Activated T-cell treated with anti-CD3 and anti-CD28 coated beads, Interleukin-2, amount 50 U/mL, for 4 hours (primary cell): ENCODE measurements at regions not wholly inside any gene's neighbourhood (a gene's known extent, or its start where the extent isn't known, plus 50 kb on each side); places are given as distances from the start of the nearest gene placed in this dataset.
"Not testable (repeated sequence)": the region's sequence is repeated elsewhere in the genome, so short reads cannot be mapped to it uniquely, and the experiment has no call there.

Source experiments
- ATAC-seq, 2 donors: fragments of 200-7000 bp; cut with Tn5 transposase; one replicate each; pipeline ENCODE4 v1.10.0; 2021
- DNase-seq: peaks from one replicate; pipeline ENCODE4 v3.0.0-alpha.2; 2020
- H3K27me3 Mint-ChIP-seq: one replicate; pipeline ENCODE4 v1.8.0; 2021; ENCODE audit warnings: low read depth, mixed read lengths
- H3K36me3 Mint-ChIP-seq: one replicate; pipeline ENCODE4 v1.8.0; 2022; ENCODE audit warnings: mixed read lengths; ENCODE audit not compliant: insufficient read depth
- H3K4me1 Mint-ChIP-seq: one replicate; pipeline ENCODE4 v1.8.0; 2021; ENCODE audit warnings: low read depth, mixed read lengths
- H3K4me3 Mint-ChIP-seq: one replicate; pipeline ENCODE4 v1.8.0; 2021; ENCODE audit warnings: mild to moderate bottlenecking, moderate library complexity, mixed read lengths
- H3K9me3 Mint-ChIP-seq: one replicate; pipeline ENCODE4 v1.8.0; 2021; ENCODE audit warnings: mixed read lengths

DNA sequence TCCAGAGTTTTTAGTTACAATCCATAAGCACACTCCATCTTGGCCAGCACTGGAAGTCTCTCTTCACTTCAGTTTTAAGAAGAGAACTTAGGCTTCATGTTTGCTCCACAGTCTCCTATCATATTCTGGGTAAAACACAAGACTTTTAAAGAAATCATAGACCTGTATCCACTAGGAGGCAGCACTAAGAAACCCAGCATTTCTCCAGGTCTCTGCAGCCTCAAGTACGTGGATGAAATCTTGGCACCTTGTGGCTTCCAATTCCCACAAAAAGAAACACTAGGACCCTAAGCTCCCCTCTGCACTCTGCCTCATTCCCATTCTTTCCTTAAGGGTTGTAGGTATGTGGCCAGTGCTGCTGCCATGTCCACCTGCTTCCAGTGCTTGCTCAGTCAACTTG lies 367.3 kb upstream of the CASK start:
- Mint-ChIP-seq H3K4me3 (no peak overlapping the region), H3K36me3 (no peaks in the 10 kb centered on the region), H3K9me3 (no peaks in the 10 kb centered on the region), H3K4me1 (peaks cover 28% of the 10 kb centered on the region), H3K27me3 (no peaks in the 10 kb centered on the region)
- no peak for DNase-seq
- no peak for ATAC-seq

DNA sequence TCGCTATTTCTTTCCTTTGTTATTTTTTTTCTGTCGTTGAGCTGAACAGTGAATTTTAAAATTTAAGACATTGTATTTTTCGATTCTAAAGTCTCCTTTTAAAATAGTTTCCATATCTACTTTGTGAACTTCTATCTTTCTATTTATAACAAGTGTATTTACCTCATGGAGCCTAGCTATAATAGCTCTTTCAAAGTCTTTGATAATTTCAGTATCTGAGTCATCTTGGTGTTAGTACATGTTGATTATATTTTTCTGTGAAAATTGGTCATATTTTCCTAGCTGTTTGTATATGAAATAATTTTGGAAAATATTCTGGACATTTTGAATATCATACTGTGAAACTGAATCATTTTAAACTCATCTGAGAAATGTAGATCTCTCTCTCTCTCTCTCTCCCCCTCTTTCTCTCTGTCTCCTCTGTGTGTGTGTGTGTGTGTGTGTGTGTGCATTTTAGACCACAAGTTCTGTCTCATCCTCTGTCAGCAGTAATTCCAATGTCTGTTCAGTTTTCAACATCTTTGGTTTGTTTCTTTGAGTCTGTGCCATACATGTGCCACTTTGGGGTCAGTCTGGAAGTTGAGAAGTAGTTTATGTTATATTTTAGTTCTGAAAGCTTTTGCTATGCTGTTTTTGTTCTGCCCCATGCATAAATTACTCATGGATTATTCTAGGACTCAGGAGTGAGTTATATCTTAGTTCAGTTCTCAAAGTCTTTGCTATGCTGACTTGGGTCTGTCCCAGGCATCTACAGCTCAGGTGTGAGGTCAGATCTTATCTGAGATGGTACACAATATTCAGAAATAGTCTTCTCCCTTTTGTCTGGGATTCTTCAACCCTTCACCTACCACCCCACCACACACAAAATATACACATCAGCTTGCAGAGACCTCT lies 366.4 kb upstream of the CASK start:
- ATAC-seq (peak; percentile 65 to 77), DNase-seq (no peak)
- H3K36me3 Mint-ChIP-seq, result no peaks in the 10 kb centered on the region
- H3K4me1 Mint-ChIP-seq, result peaks cover 28% of the 10 kb centered on the region
- H3K27me3 Mint-ChIP-seq, result no peaks in the 10 kb centered on the region
- H3K9me3 Mint-ChIP-seq, result no peaks in the 10 kb centered on the region
- H3K4me3 Mint-ChIP-seq, result no peak overlapping the region

DNA sequence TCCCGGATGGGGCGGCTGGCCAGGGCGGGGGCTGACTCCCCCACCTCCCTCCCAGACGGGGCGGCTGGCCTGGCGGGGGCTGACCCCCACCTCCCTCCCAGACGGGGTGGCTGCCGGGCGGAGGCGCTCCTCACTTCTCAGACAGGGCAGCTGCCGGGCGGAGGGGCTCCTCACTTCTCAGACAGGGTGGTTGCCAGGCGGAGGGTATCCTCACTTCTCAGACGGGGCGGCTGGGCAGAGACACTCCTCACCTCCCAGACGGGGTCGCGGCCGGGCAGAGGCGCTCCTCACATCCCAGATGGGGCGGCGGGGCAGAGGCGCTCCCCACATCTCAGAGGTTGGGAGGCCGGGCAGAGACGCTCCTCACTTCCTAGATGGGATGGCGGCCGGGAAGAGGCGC lies 362.3 kb upstream of the CASK start:
- not testable (repeated sequence) for DNase-seq, H3K36me3 Mint-ChIP-seq, ATAC-seq, H3K4me3 Mint-ChIP-seq, H3K27me3 Mint-ChIP-seq, H3K9me3 Mint-ChIP-seq
- peaks cover 23% of the 10 kb centered on the region for H3K4me1 Mint-ChIP-seq

DNA sequence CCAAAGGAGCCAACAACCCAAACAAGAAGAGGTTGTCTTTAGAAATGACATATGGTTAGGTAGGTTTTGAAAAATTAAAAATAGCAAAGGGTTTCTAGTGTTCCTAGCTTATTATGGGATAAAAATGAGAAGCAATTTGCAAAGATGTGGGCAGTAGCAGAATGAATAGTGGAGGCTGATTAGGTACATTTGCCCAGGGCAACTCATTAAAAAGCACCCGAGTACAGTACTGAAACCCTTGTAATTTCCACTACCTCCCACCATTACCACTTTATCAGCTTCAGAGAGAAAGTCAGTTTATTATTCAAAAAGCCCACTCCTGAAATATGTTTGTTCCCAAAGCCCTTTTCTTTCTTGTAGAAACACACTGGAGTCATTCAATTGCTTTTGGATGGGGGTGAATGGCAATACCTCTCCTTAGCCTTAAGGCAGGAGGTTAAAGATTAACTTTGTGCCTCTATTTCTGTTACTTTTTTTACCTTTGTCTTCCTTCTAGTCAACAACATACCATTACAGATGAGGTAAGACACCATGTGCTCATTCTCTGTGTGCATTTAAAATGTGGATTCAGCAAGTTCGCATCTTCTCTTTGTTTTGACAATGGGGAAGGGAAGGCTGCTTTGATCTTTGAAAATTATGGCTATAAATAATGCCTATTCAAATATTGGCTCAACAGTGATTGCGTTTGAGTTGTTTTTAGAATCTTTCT lies 353.8 kb upstream of the CASK start:
- Mint-ChIP-seq H3K36me3 (no peaks in the 10 kb centered on the region), H3K9me3 (no peaks in the 10 kb centered on the region), H3K4me1 (peaks cover 1% of the 10 kb centered on the region), H3K4me3 (no peak overlapping the region), H3K27me3 (no peaks in the 10 kb centered on the region)
- no peak for DNase-seq
- peak in 1 of 2 donors; percentile 25 for ATAC-seq

DNA sequence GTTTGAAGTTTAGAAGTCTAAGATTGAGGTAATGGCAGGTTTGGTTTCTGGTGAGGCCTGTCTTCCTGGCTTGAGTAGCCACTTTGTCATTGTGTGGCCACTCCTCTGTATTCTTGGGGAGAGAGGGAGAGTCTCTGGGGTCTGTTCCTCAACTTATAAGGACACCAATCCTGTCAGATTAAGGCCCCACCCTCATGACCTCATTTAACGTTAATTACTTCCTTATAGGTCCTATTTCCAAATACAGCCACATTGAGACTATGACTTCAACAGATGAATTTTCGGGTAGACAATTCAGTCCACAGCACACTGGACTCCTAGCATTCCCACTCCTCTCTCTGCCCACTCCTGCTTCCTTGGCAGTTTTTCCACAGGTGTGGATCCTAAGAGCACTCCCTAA lies 350.8 kb upstream of the CASK start:
- H3K4me1 Mint-ChIP-seq, result peaks cover 1% of the 10 kb centered on the region
- no peaks in the 10 kb centered on the region for H3K9me3 Mint-ChIP-seq
- no peaks in the 10 kb centered on the region for H3K27me3 Mint-ChIP-seq
- no peak for ATAC-seq
- no peak for DNase-seq
- no peak overlapping the region for H3K4me3 Mint-ChIP-seq
- no peaks in the 10 kb centered on the region for H3K36me3 Mint-ChIP-seq

DNA sequence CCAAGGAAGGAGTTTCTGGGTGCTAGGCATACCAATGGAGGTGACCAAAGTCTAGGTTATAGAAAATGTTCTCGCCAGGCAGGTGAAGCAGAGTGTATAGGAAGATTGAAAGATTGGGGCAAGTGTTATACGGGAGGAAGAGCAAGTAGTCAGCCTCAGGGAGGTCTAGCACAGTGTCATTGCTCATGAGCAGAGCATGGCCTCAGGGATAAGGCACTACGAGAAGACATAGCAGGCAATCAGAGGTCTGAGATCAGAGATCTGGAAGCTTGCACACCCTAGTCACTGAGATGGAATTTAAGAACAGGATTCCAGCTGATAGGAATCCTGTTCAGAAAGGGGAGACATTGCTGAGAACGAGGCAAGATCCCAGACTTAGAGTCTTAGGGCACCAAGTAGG lies 350.0 kb upstream of the CASK start:
- DNase-seq, result no peak
- Mint-ChIP-seq H3K9me3 (no peaks in the 10 kb centered on the region), H3K36me3 (no peaks in the 10 kb centered on the region), H3K4me1 (peaks cover 1% of the 10 kb centered on the region), H3K4me3 (no peak overlapping the region), H3K27me3 (no peaks in the 10 kb centered on the region)
- ATAC-seq, result no peak

DNA sequence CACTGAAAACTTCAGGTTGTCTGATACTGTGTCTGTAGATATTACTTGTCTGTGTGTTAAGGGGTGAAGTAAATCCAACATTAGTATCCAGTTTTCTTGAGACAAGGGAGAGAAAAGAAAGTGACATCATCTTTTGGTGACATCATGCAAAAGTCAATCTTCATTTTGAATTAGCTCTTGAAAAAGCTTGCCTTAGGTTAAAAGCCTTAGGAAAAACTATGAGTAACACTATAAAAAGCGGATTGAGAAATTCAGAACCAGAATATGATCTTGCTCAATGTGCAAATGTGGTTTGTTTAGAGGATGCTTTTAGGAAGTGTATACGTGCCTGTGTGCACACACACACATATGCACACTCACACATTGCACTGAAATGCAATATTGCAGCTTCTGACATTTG lies 345.8 kb upstream of the CASK start:
- DNase-seq (no peak), ATAC-seq (no peak)
- no peaks in the 10 kb centered on the region for H3K9me3 Mint-ChIP-seq

DNA sequence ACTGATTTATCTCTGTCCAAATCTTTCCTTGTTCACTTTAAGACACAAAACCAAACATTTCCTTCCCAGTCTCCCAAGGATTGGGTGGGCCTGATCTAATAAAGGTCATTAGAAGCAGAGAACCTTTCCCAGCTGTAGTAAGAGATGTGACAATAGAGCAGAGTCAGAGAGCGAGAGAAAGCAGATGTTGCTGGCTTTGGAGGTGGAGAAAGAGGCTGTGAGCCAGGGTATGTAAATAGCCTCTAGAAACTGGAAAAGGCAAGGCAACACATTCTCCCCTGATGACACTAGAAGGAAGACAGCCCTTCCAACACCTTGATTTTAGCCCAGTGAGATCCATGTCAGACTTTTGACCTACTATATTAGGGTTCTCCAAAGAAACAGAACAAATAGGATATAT lies 337.5 kb upstream of the CASK start:
- DNase-seq (no peak), ATAC-seq (no peak)
- Mint-ChIP-seq H3K36me3 (no peaks in the 10 kb centered on the region), H3K4me3 (no peak overlapping the region), H3K9me3 (peaks cover 6% of the 10 kb centered on the region), H3K4me1 (no peaks in the 10 kb centered on the region), H3K27me3 (no peaks in the 10 kb centered on the region)

More for the DNA sequence above, 345.8 kb upstream of the CASK start:
- Mint-ChIP-seq H3K27me3 (no peaks in the 10 kb centered on the region), H3K4me3 (no peak overlapping the region), H3K36me3 (no peaks in the 10 kb centered on the region), H3K4me1 (no peaks in the 10 kb centered on the region)

DNA sequence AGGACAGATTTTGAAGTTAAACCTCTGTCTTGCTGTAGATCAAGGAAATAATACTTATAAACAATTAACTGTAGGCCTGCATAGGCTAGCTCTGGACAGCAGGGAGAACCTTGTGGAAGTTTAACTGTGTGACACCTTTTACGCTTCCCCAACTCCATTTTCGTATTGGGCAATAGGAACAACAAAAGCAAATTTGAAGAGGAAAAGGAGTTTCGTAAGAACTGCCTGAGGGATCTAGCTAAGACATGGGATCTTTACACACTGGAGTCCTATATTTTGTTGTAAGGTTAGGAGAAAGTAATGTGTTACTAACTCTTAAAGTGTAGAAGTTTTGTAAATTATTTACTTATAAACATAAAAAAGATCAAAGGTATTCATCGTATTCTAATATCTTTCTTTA lies 324.9 kb upstream of the CASK start:
- no peaks in the 10 kb centered on the region for H3K27me3 Mint-ChIP-seq
- no peak for DNase-seq
- H3K9me3 Mint-ChIP-seq, result no peaks in the 10 kb centered on the region
- H3K36me3 Mint-ChIP-seq, result no peaks in the 10 kb centered on the region
- H3K4me3 Mint-ChIP-seq, result no peak overlapping the region
- no peak for ATAC-seq
- H3K4me1 Mint-ChIP-seq, result no peaks in the 10 kb centered on the region

DNA sequence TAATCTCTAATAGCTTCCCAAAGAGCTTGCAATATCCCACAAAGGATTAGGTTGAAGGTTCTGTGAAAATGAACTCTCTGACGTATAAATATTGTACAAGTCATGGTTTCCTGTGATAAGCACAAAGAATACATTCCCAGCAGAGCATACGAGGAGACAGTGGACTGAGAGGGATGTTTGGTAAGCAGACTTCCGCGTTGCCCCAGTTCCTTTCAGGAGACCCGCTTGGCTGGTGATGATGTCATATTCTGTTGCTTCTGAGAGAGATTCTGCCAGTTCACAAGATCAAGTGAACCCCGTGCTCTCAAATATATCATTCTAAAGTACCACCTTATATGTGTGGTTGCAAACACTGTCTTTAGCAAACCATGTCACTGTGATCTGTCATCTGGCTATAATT lies 323.9 kb upstream of the CASK start:
- Mint-ChIP-seq H3K9me3 (no peaks in the 10 kb centered on the region), H3K27me3 (no peaks in the 10 kb centered on the region), H3K4me1 (no peaks in the 10 kb centered on the region), H3K36me3 (no peaks in the 10 kb centered on the region), H3K4me3 (no peak overlapping the region)
- ATAC-seq (no peak), DNase-seq (no peak)

DNA sequence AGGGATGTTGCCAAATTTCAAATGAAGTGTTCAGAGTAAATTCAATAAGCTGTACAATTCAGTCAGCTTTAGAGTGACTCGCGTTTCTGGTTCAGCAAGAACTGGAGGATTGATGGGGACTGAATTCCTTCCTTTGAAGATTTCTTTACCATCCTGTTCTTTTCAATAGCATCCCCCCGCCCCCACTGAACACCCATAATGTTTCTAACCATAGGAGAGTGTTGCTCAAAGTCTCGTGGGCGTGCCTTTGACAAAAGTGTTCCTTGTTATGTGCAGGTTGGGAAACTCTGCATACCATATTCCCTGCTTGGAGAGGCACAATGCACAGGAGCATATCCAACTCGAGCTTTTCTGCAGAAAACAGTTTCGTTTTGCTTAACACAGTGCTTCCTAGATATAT lies 323.5 kb upstream of the CASK start:
- Mint-ChIP-seq H3K9me3 (no peaks in the 10 kb centered on the region), H3K27me3 (no peaks in the 10 kb centered on the region), H3K4me3 (no peak overlapping the region), H3K36me3 (no peaks in the 10 kb centered on the region), H3K4me1 (no peaks in the 10 kb centered on the region)
- DNase-seq (no peak), ATAC-seq (no peak)

DNA sequence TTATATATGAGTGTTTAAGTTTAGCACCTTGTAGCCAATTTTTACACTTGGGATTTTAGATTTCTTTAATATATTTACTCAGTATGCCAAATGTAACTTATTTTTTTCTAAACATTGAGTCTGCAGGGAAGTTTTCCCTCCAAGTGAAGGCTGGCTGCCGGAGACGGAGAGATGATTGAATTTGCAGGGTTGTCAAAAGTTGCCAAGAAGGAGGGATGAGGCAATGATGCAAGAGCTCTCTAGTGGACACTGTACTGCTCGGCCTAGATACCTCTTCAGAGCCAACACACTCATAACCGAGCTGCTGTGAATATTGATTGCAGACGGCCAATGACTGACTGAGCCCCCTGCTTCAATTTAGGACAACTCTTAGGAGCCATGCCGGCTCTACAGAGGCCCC lies 318.6 kb upstream of the CASK start:
- no peaks in the 10 kb centered on the region for H3K4me1 Mint-ChIP-seq
- H3K27me3 Mint-ChIP-seq, result no peaks in the 10 kb centered on the region
- H3K4me3 Mint-ChIP-seq, result no peak overlapping the region
- no peak for ATAC-seq
- no peaks in the 10 kb centered on the region for H3K36me3 Mint-ChIP-seq
- H3K9me3 Mint-ChIP-seq, result no peaks in the 10 kb centered on the region
- DNase-seq, result no peak

DNA sequence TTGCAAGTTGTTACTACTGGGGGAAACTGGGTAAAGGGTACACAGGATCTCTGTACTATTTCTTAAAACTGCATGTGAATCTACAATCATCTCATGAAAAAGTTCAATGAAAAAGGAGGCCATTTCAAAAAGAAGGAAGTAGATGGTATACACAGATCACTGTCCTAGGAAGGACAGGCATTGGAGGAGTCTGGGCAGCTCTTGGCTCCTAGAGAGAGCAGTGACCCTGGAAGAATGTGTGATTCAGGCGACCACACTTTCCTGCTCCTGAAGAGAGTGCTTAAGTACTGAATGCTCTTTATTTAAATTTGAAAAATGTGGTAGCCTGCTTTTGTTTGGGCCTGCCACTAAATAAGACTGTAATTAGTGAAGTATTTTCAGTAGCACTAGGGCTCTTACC lies 318.1 kb upstream of the CASK start:
- ATAC-seq, result no peak
- no peak overlapping the region for H3K4me3 Mint-ChIP-seq
- no peaks in the 10 kb centered on the region for H3K27me3 Mint-ChIP-seq
- DNase-seq, result no peak
- no peaks in the 10 kb centered on the region for H3K4me1 Mint-ChIP-seq
- no peaks in the 10 kb centered on the region for H3K9me3 Mint-ChIP-seq
- no peaks in the 10 kb centered on the region for H3K36me3 Mint-ChIP-seq

DNA sequence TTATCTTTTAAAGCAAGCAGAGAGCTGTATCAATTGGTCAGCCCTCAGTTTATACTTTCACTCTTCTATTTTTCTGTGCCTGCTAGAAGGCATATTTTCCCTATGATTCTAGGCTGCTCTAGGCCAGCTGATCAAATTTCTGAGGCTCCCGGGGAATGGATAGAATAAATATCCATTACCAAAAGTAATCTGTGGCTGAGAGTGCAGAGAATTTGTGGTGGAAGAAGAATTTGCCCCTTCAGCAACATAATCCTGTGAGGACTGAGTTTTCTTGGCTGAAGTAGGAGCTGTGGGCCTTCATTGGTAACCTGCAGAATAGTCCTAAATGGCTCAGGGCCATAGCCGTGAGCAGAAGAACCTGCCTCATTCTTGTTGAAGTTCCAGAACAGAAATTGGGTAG lies 314.6 kb upstream of the CASK start:
- ATAC-seq (no peak), DNase-seq (no peak)
- H3K9me3 Mint-ChIP-seq, result no peaks in the 10 kb centered on the region
- H3K4me1 Mint-ChIP-seq, result no peaks in the 10 kb centered on the region
- H3K27me3 Mint-ChIP-seq, result no peaks in the 10 kb centered on the region
- H3K36me3 Mint-ChIP-seq, result no peaks in the 10 kb centered on the region
- no peak overlapping the region for H3K4me3 Mint-ChIP-seq

DNA sequence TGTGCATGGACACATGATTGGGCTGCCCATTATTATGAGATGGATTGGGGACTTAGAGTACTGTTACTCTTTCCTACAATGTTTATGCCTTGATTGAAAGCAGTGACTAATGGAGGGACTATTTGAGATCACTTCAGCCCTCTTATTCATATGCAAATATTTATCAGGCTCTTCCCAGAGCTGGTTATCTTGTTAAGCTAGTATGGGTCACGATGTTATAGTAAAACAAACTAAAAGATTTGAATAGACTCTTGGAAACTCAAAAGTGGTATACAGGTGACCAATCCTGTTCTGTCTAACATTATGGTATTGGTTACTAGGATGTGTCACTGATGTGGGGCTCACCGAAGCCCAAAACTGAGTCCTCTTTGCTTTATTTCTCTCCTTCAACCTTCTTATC lies 306.2 kb upstream of the CASK start:
- Mint-ChIP-seq H3K4me1 (no peaks in the 10 kb centered on the region), H3K27me3 (peaks cover 1% of the 10 kb centered on the region), H3K4me3 (no peak overlapping the region), H3K9me3 (peaks cover 19% of the 10 kb centered on the region), H3K36me3 (no peaks in the 10 kb centered on the region)
- DNase-seq (no peak), ATAC-seq (no peak)
